Gastrocnemius medialis (tissue), 4 donors: ENCODE measurements at regions not wholly inside any gene's neighbourhood (a gene's known extent, or its start where the extent isn't known, plus 50 kb on each side); places are given as distances from the start of the nearest gene placed in this dataset.
"Not testable (repeated sequence)": the region's sequence is repeated elsewhere in the genome, so short reads cannot be mapped to it uniquely, and the experiment has no call there.

Experiments
- CTCF ChIP-seq, 5 experiments: fragments of 450-650 bp in 3 of 5; fragments of 200-600 bp in 2 of 5; sonication (generic) in 2 of 5; IDR thresholded peaks in 4 of 5; conservative IDR thresholded peaks in 1 of 5; 1 replicate in 4 of 5; 2 replicates in 1 of 5; pipeline ENCODE4 v1.5.1; 2016 to 2019; ENCODE audit warnings: antibody characterized with exemption in 5 of 5, mild to moderate bottlenecking in 3 of 5, moderate library complexity in 3 of 5
- POLR2A ChIP-seq, 2 donors: fragments of 450-650 bp; IDR thresholded peaks; one replicate each; pipeline ENCODE4 v1.6.1; 2017; ENCODE audit warnings: antibody characterized with exemption in 2 of 2, mild to moderate bottlenecking in 2 of 2, moderate library complexity in 2 of 2

GRCh38 chr14:40216408-40216807, 784.2 kb upstream of the FBXO33 start:
- TF ChIP-seq CTCF (IDR thresholded peaks at IDR 0.05 in 4 of 5, conservative IDR thresholded peaks at IDR 0.05 in 1 of 5); POLR2A (IDR thresholded peaks at IDR 0.05): not testable (repeated sequence)
